SU-DHL-6 (cell line): ENCODE measurements at regions not wholly inside any gene's neighbourhood (a gene's known extent, or its start where the extent isn't known, plus 50 kb on each side); places are given as distances from the start of the nearest gene placed in this dataset.

Experiments
- H2AFZ ChIP-seq: fragments of 200-600 bp; sonication (generic); 2 replicates; pipeline ENCODE4 v1.6.1; 2014; ENCODE audit warnings: low read depth, mild to moderate bottlenecking, moderate library complexity, mixed read lengths, antibody characterized with exemption, low read length; ENCODE audit not compliant: severe bottlenecking
- H3F3A ChIP-seq: fragments of 200-600 bp; shearing (Covaris generic); 2 replicates; pipeline ENCODE4 v1.6.0; 2016; ENCODE audit warnings: antibody characterized with exemption, mild to moderate bottlenecking; ENCODE audit not compliant: insufficient read depth
- H3K27ac ChIP-seq: fragments of 200-600 bp; sonication (generic); 2 replicates; pipeline ENCODE4 v1.5.1; 2016; ENCODE audit warnings: low read depth, mild to moderate bottlenecking, low read length, moderate library complexity, mixed read lengths
- H3K27me3 ChIP-seq: fragments of 200-600 bp; sonication (generic), shearing (Covaris generic); 2 replicates; pipeline ENCODE4 v1.6.0; 2014; ENCODE audit warnings: mild to moderate bottlenecking, low read length
- H3K36me3 ChIP-seq: fragments of 200-600 bp; sonication (generic); 2 replicates; pipeline ENCODE4 v1.6.1; 2014; ENCODE audit warnings: mild to moderate bottlenecking, low read length, mixed read lengths
- H3K4me2 ChIP-seq: fragments of 300-600, 200-600 bp; shearing (Covaris generic), sonication (generic); 2 replicates; pipeline ENCODE4 v1.6.0; 2014; ENCODE audit warnings: low read length, low read depth, mild to moderate bottlenecking; ENCODE audit not compliant: poor library complexity, severe bottlenecking
- H3K4me3 ChIP-seq: fragments of 200-600 bp; sonication (generic); 2 replicates; pipeline ENCODE4 v1.5.1; 2014; ENCODE audit warnings: antibody characterized with exemption, low read length, mild to moderate bottlenecking, mixed read lengths; ENCODE audit not compliant: insufficient read depth, poor library complexity, severe bottlenecking
- H3K79me2 ChIP-seq: fragments of 200-600 bp; sonication (generic); 2 replicates; pipeline ENCODE4 v1.6.1; 2014; ENCODE audit warnings: mild to moderate bottlenecking, low read length, moderate library complexity; ENCODE audit not compliant: insufficient read depth
- H3K9ac ChIP-seq: fragments of 200-600 bp; sonication (generic); 2 replicates; pipeline ENCODE4 v1.7.0; 2014; ENCODE audit warnings: mild to moderate bottlenecking, low read length
- H3K9me2 ChIP-seq: fragments of 200-600 bp; sonication (generic); replicated peaks from 2 replicates; pipeline ENCODE4 v1.6.1; 2014; ENCODE audit warnings: low read length; ENCODE audit not compliant: insufficient read depth
- H3K9me3 ChIP-seq: fragments of 200-600 bp; sonication (generic); 2 replicates; pipeline ENCODE4 v1.6.1; 2014; ENCODE audit warnings: low read length, mixed read lengths; ENCODE audit not compliant: insufficient read depth
- H4K20me1 ChIP-seq: fragments of 200-600 bp; sonication (generic); 2 replicates; pipeline ENCODE4 v1.6.1; 2014; ENCODE audit warnings: low read depth, mild to moderate bottlenecking, antibody characterized with exemption, low read length, moderate library complexity, mixed read lengths
- CTCF ChIP-seq: fragments of 200-600 bp; sonication (generic); IDR thresholded peaks from one replicate; pipeline ENCODE4 v1.5.1; 2017; ENCODE audit warnings: antibody characterized with exemption, mild to moderate bottlenecking, low read length, moderate library complexity; ENCODE audit not compliant: insufficient read depth, poor library complexity, severe bottlenecking
- EZH2phosphoT487 ChIP-seq: fragments of 200-600 bp; sonication (generic), shearing (Covaris generic); conservative IDR thresholded peaks from 2 replicates; pipeline ENCODE4 v1.6.1; 2018; ENCODE audit warnings: mild to moderate bottlenecking, antibody characterized with exemption, low read length, moderate library complexity, mixed read lengths

DNA sequence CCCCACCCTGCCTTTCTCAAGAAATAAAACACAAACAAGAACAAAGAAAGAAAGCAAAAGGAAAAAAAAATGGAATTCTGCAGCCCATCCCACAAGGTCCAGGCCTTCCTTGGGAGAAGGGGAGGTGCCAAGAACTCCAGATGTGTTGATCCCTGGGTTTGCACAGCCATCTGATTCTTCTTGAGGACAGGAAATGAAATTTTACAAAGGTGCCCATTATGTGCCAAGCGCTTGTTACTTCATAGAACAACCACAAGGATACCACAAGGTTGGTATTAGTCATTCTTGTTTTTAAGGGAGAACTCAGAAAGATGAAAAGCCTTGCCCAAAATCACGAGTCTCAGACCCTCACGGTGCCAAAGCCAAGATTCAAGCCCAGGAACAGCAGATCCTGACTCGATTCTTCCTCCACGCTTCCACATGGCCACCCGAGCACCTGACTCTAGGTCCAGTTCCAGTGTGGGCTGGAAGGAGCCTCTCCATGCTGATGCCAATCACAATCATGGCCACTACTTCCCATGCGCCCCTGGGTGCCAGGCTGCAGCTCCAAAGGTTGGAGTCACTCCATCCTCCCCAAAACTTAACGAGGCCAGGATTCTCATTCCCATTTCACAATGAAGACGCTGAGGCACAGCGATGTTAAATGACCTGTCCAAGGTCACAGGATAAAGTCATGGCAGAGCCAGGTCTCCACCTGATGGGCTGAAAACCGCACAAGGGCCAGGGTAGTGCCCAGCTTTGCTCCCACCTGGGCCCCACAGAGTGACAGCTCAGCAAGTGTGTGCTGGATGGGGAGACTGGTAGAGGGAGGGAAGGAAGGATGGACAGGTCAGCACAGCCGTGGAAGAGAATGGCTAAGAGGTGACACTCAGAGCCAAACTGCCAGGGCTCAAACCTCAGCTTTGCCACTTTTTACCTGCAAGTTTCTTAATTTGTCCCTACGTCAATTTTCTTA is 66.7 kb upstream of the TOP1 start:
- no peak for TF ChIP-seq CTCF
- TF ChIP-seq EZH2phosphoT487 = no peak
- Histone ChIP-seq H4K20me1 (no peaks in the 10 kb centered on the region), H3K79me2 (no peaks in the 10 kb centered on the region), H3F3A (no peaks in the 10 kb centered on the region), H3K9ac (no peak overlapping the region), H3K27ac (no peak overlapping the region), H3K9me2 (no peaks in the 10 kb centered on the region), H2AFZ (no peak overlapping the region), H3K4me2 (no peak overlapping the region), H3K27me3 (no peaks in the 10 kb centered on the region), H3K4me3 (no peak overlapping the region), H3K9me3 (no peaks in the 10 kb centered on the region), H3K36me3 (no peaks in the 10 kb centered on the region)

- H3K9me3 ChIP-seq = no peaks in the 10 kb centered on the region
- H3F3A ChIP-seq = no peaks in the 10 kb centered on the region
- no peak overlapping the region for H3K4me3 ChIP-seq
- no peaks in the 10 kb centered on the region for H3K9me2 ChIP-seq
- no peak overlapping the region for H2AFZ ChIP-seq
- H3K27me3 ChIP-seq = no peaks in the 10 kb centered on the region
- no peak overlapping the region for H3K4me2 ChIP-seq
- TF ChIP-seq EZH2phosphoT487 (no peak), CTCF (peak; percentile 73)
- H3K9ac ChIP-seq = no peak overlapping the region
- H4K20me1 ChIP-seq = no peaks in the 10 kb centered on the region
- no peak overlapping the region for H3K27ac ChIP-seq
- H3K36me3 ChIP-seq = no peaks in the 10 kb centered on the region
- H3K79me2 ChIP-seq = no peaks in the 10 kb centered on the region
Measured at GRCh38 chr20:40962733-40963504, 65.7 kb upstream of the TOP1 start.

DNA sequence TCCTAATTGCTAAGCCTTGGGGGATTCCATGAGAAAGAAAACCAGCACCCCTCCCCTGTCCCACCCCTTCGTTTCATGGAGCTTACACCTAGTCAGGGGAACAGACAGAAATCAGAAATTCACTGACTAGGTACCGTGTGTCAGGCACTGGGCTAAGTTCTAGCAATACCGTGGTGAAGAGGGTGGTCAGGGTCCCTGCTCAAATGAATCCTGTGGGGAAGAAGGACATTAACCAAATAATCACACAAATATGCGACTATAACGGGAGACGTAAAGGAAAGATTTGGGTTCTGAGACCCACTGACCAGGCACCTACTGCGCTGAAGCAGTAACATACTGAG is 65.1 kb upstream of the TOP1 start:
- no peak overlapping the region for H3K9ac ChIP-seq
- no peaks in the 10 kb centered on the region for H3K9me3 ChIP-seq
- H3K27me3 ChIP-seq = no peaks in the 10 kb centered on the region
- no peak overlapping the region for H3K4me2 ChIP-seq
- H3K36me3 ChIP-seq = no peaks in the 10 kb centered on the region
- H2AFZ ChIP-seq = no peak overlapping the region
- no peaks in the 10 kb centered on the region for H3K79me2 ChIP-seq
- no peak for TF ChIP-seq CTCF
- no peak for TF ChIP-seq EZH2phosphoT487
- H3K4me3 ChIP-seq = no peak overlapping the region
- H4K20me1 ChIP-seq = no peaks in the 10 kb centered on the region
- H3K9me2 ChIP-seq = no peaks in the 10 kb centered on the region
- H3F3A ChIP-seq = no peaks in the 10 kb centered on the region
- H3K27ac ChIP-seq = no peak overlapping the region
